Urinary bladder (tissue), 3 donors: ENCODE measurements at regions not wholly inside any gene's neighbourhood (a gene's known extent, or its start where the extent isn't known, plus 50 kb on each side); places are given as distances from the start of the nearest gene placed in this dataset.

Source experiments
- DNase-seq: peaks from one replicate; pipeline ENCODE4 v3.0.0-alpha.2; 2015; ENCODE audit errors: extremely low spot score
- H3K27ac ChIP-seq: one replicate; pipeline ENCODE4 v1.5.1; 2013; ENCODE audit warnings: low read depth, mild to moderate bottlenecking, moderate library complexity
- H3K36me3 ChIP-seq: one replicate; pipeline ENCODE4 v1.6.1; 2013; ENCODE audit warnings: mild to moderate bottlenecking, moderate library complexity; ENCODE audit not compliant: insufficient read depth
- H3K4me1 ChIP-seq: one replicate; pipeline ENCODE4 v1.6.1; 2013; ENCODE audit warnings: mild to moderate bottlenecking, moderate library complexity; ENCODE audit not compliant: insufficient read depth
- H3K4me3 ChIP-seq: one replicate; pipeline ENCODE4 v1.5.1; 2013; ENCODE audit warnings: low read depth, low read length
- WGBS: extraction: QIAGEN DNeasy Blood & Tissue Kit; methylation state at CpG from one replicate; pipeline ENCODE4 v1.1.7; 2013; 5-methylcytosine and 5-hydroxymethylcytosine counted together
- donor health status: healthy with polysubstance abuse.
- donor health status: healthy.

GRCh38 chr5:7010591-7010990 lies 297.4 kb downstream of the TENT4A start:
- H3K4me3 ChIP-seq, result no peak overlapping the region
- no peak overlapping the region for H3K27ac ChIP-seq
- H3K36me3 ChIP-seq, result no peaks in the 10 kb centered on the region
- no peaks in the 10 kb centered on the region for H3K4me1 ChIP-seq
- DNase-seq, result no peak
- 45% methylated on average over 6 of the region's 6 CpGs for WGBS

- Histone ChIP-seq H3K36me3 (no peaks in the 10 kb centered on the region), H3K4me1 (no peaks in the 10 kb centered on the region), H3K27ac (no peak overlapping the region), H3K4me3 (no peak overlapping the region)
- 74% methylated on average over 2 of the region's 2 CpGs for WGBS
- DNase-seq, result no peak
Measured at GRCh38 chr5:7012057-7012456, 298.8 kb downstream of the TENT4A start.

DNA sequence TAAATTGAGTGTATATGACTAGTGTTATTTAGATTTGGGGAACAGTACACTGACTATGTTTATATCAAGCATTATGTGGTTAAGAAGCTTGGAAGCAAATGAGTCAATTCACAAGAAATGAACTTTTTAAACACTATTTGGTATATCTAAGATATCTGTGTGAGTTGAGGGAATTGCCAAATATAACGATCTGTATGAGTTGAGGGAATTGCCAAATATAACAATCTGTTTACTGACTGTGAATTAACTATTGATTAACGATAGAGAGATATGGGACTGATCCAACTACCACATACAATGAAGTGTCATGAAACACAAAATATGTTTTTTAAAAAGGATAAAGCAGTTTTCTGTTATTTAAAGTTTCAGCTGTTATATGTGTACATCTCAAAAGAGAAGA lies 301.4 kb downstream of the TENT4A start:
- no peak for DNase-seq
- no peaks in the 10 kb centered on the region for H3K36me3 ChIP-seq
- WGBS, result 66% methylated on average over 2 of the region's 2 CpGs
- H3K4me1 ChIP-seq, result no peaks in the 10 kb centered on the region
- no peak overlapping the region for H3K4me3 ChIP-seq
- H3K27ac ChIP-seq, result no peak overlapping the region

- Histone ChIP-seq H3K36me3 (no peaks in the 10 kb centered on the region), H3K27ac (no peak overlapping the region), H3K4me3 (no peak overlapping the region), H3K4me1 (no peaks in the 10 kb centered on the region)
- DNase-seq, result no peak
- WGBS, result 62% methylated on average over 6 of the region's 6 CpGs
Measured at GRCh38 chr5:7015586-7016256, 302.5 kb downstream of the TENT4A start.

DNA sequence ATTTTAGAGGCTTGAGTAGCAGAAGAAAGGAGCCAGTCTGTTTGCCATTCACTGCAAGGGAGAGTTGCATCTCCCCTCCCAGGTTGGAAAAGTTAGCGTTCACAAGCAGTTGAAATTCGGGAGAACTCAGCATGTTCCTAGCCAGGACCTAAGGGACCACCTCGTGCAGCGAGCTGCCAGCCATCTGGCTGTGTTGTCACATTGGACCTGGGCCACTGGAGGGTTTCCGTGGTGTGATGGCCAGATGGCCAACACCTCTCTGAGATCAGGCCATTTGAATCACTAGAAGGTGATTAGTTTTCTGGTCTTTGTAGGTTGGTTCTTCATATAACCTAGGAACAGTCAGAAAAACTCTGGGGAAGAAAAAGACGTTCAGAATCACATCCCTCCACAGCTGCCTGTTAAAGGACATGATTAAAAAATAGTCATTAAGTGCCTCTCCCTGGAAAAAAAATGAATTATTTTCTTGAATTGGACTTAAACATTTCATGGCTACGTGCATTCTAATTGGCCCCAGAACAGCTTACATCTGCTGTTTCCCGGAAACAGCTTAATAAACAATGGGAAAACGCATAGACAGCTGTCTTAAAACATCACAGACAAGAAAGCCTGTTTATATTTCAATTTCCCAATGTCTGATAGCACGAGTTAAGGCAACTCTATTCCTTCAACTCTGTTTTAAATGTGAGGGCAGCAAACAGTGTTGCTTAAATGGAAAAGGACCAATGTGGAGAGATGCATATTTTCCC lies 303.9 kb downstream of the TENT4A start:
- 54% methylated on average over 10 of the region's 10 CpGs for WGBS
- no peak overlapping the region for H3K27ac ChIP-seq
- no peaks in the 10 kb centered on the region for H3K4me1 ChIP-seq
- no peak for DNase-seq
- H3K4me3 ChIP-seq, result no peak overlapping the region
- H3K36me3 ChIP-seq, result no peaks in the 10 kb centered on the region

DNA sequence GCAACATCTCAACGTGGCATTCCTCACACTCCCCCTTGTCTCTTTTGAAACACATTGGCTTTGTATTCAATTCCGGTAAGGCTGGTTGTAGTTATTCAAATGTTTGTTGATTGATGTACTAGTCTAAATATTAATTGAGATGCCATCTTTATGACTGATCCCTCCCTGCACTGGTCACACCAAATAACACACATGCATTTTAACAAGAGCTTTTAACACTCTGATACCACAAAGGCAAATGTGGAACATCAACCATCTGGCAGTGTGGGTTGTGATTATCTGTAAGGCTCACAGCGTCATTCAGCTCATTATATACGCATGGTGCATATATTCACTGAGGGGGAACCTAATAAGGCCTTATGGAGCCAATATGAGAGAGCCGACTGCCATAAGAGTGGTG lies 305.0 kb downstream of the TENT4A start:
- Histone ChIP-seq H3K27ac (no peak overlapping the region), H3K36me3 (no peaks in the 10 kb centered on the region), H3K4me1 (no peaks in the 10 kb centered on the region), H3K4me3 (no peak overlapping the region)
- WGBS, result 77% methylated on average over 5 of the region's 5 CpGs
- DNase-seq, result no peak

DNA sequence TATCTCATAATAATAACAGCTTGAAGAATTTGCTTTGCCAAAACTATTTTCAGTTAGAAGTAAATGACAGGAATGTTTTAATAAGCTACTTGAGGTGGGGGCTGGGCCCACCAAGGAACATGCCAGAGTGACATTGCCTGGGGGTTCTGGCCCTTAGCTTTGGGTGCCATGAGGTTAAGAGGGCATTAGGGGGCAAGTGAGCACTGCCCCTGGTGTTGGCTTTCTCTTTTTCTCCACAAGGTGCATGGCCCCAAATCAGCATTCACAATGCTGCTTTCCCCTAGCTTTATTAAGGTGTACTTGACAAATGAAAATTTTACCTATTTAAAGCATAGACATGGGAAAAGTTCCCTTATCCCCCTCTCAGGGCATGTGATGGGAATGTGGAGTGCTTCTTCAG lies 305.4 kb downstream of the TENT4A start:
- Histone ChIP-seq H3K4me1 (no peaks in the 10 kb centered on the region), H3K27ac (no peak overlapping the region), H3K4me3 (no peak overlapping the region), H3K36me3 (no peaks in the 10 kb centered on the region)
- no peak for DNase-seq

DNA sequence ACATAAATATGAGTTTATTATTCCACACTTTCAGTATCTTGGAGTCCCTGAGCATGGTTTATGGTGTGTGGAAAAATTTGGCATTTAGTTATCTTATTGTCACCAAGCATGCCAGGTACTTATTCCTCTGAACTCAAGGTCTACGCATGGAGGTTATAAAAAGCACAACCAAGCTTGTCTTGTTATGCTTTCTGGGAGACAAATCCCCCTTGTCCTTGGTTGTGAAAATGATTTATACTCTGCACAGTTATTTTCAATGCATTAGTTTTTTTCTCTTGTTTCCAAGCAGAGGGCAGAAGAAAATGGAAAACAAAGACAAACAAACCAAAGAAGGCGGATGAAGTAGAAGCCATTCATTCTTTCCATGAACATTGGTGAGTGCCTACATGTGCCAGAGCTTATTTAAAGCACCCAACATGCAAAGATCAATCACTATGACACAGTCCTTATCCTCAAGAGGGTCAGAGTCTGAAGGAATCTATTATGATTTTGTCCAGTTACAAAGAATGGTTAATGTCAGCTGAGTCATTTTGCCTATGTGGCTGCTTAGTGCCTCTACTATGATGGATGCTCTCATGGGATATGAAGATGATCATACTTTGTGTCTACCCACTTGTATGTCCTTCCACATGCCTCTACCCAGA lies 323.1 kb downstream of the TENT4A start:
- Histone ChIP-seq H3K4me1 (no peaks in the 10 kb centered on the region), H3K36me3 (no peaks in the 10 kb centered on the region), H3K4me3 (no peak overlapping the region), H3K27ac (no peak overlapping the region)
- no peak for DNase-seq
- 76% methylated on average over 2 of the region's 2 CpGs for WGBS

DNA sequence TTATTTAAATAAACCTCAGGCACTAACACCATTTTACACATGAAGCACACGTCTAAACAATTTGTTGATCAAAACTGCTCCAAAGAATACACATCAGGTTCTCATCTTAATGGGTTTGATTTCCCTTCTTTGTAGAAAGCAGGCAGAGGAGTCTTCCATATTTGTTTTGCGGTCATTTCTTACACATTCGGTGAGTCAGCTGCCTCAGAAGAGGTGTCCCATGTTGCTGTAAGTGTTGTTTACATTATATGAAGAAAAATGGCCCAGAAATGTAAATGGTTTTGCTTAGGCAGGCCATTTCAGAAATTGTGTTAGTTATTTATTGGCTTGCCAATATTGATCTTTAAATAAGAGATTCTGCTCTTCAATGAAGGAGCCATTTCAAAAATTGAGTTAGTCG lies 325.8 kb downstream of the TENT4A start:
- Histone ChIP-seq H3K36me3 (no peaks in the 10 kb centered on the region), H3K4me1 (no peaks in the 10 kb centered on the region), H3K4me3 (no peak overlapping the region), H3K27ac (no peak overlapping the region)
- DNase-seq, result no peak
- 75% methylated on average over 4 of the region's 4 CpGs for WGBS

GRCh38 chr5:7040111-7040510 lies 326.9 kb downstream of the TENT4A start:
- Histone ChIP-seq H3K27ac (no peak overlapping the region), H3K4me1 (no peaks in the 10 kb centered on the region), H3K36me3 (no peaks in the 10 kb centered on the region), H3K4me3 (no peak overlapping the region)
- DNase-seq, result no peak
- 86% methylated on average over 2 of the region's 2 CpGs for WGBS

GRCh38 chr5:7043797-7044196 lies 330.6 kb downstream of the TENT4A start:
- Histone ChIP-seq H3K27ac (no peak overlapping the region), H3K4me3 (no peak overlapping the region), H3K4me1 (no peaks in the 10 kb centered on the region), H3K36me3 (no peaks in the 10 kb centered on the region)
- WGBS, result 45% methylated on average over 6 of the region's 6 CpGs
- no peak for DNase-seq

DNA sequence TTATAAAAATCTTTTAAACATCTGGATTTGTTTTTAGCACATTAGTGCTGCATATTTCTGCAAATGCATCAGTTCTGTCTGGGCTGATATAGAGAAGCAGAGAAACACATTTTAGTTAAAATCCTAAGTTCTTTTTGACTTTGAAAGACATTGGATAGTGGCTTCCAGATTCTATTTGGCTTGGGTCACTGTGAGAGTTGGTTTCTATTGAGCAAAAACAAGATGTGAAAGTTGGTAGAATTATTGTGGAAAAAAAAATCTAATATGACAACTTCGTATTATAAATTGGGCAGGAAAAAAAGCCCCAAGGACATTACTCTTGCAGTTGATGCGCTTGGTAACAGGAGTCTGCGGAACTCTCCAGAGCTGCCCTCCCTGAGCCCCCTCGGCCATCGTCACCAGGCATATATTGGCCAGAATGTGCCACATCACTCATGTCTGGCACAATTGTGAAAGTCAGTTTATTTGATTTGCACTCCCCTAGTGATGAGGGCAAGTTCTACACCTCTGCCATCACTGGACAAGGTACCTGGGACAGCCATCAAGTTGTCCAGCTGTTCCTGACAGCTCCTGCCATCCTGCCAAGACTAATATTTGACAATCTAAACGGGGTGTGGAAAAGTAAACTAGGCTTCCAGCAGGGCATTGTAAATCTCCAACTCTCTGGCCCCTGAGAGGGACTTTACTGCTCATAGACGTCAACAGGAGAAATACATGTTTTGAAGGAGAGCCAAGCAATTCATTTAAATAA lies 334.5 kb downstream of the TENT4A start:
- no peak overlapping the region for H3K4me3 ChIP-seq
- H3K4me1 ChIP-seq, result no peaks in the 10 kb centered on the region
- H3K36me3 ChIP-seq, result no peaks in the 10 kb centered on the region
- H3K27ac ChIP-seq, result no peak overlapping the region
- 66% methylated on average over 7 of the region's 7 CpGs for WGBS
- no peak for DNase-seq

DNA sequence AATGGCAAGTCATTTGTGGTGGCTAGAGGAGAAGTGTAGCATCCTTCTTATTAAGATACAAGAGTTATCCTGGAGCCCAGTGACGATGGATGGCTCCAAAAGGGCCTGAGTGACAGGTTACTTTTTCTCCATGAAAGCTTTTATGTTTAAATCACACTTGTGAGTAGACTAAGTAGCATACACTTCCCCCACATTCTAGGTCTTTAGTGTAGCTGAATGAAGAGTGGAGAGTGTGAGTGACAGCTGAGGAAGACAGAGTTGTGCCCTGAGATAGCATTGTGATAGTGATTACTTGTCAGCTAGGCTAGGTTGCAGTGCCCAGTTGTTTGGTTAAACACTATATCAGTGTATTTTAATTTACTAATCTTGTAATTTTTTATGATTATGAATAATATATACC lies 337.8 kb downstream of the TENT4A start:
- WGBS, result 60% methylated on average over 1 of the region's 1 CpG
- Histone ChIP-seq H3K4me1 (no peaks in the 10 kb centered on the region), H3K4me3 (no peak overlapping the region), H3K36me3 (no peaks in the 10 kb centered on the region), H3K27ac (no peak overlapping the region)
- DNase-seq, result no peak

DNA sequence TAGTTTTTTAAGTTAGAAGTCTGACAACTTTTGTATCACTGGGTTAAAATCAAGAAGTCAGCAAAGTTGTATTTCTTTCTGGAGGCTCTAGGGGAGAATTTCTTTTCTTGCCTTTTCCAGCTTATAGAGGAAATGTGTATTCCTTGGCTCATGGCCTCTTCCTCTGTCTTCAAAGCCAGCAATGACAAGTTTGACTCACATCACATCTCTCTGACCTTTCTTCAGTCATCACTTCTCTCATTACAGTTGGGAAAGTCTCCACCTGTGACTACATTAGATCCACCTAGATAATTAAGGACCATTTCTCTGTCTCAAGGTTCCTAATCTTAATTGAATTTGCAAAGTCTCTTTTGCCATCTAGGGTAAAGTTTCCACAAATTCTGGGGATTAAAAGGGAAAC lies 339.9 kb downstream of the TENT4A start:
- H3K4me1 ChIP-seq, result no peaks in the 10 kb centered on the region
- no peak overlapping the region for H3K4me3 ChIP-seq
- no peak for DNase-seq
- no peaks in the 10 kb centered on the region for H3K36me3 ChIP-seq
- no peak overlapping the region for H3K27ac ChIP-seq
